G401 (cell line): ENCODE measurements at regions not wholly inside any gene's neighbourhood (a gene's known extent, or its start where the extent isn't known, plus 50 kb on each side); places are given as distances from the start of the nearest gene placed in this dataset.

Source experiments
- DNase-seq: peaks from one replicate; pipeline ENCODE4 v3.0.0-alpha.2; 2015; ENCODE audit warnings: low spot score
- in situ Hi-C: cut with HindIII; loops from 2 replicates; pipeline ENCODE4 v1.10.0; 2016; ENCODE audit warnings: low sequenced_read_pairs, mixed read lengths

DNA sequence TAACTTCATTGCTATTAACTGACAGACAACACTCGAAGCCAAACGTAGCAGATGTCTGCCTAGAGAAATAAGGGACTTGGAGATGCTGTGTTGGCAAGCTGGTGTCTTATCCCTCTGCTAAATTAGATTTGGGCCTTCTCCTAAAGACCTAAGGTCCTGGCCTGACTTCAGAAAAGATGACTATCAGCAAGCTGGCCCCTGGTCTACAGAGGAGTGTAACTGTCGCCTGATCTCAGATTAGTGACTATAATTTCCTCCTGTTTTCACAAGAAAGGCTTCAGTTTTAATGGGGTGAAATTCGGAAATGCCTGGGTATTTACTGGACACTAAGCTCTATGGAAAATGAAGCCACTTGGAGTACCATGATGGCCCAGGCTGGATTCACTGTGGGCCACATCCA lies 53.1 kb upstream of the SLC7A14 start:
- in situ Hi-C loops, result no loop called here
- DNase-seq, result peak; percentile 95

DNA sequence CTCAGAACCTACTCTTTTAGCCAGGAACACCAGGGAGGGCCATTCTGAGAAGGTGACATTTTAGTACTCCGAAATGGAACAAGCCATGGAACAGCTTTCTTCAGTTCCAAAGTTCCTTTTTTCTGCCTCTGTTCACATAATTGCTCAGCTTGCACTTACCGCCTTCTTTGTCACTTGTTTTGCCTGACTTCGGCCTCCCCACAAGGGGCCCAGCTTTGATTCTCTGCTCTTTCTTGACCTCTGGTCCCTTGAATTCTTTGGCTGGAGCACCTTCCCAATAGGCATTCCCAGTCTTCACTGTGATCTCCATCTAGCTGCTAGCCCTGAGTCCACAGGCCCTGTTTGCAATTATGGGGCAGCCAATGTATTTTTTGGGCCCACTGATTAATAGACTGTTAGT lies 51.4 kb upstream of the SLC7A14 start:
- in situ Hi-C loops, result no loop called here
- no peak for DNase-seq

DNA sequence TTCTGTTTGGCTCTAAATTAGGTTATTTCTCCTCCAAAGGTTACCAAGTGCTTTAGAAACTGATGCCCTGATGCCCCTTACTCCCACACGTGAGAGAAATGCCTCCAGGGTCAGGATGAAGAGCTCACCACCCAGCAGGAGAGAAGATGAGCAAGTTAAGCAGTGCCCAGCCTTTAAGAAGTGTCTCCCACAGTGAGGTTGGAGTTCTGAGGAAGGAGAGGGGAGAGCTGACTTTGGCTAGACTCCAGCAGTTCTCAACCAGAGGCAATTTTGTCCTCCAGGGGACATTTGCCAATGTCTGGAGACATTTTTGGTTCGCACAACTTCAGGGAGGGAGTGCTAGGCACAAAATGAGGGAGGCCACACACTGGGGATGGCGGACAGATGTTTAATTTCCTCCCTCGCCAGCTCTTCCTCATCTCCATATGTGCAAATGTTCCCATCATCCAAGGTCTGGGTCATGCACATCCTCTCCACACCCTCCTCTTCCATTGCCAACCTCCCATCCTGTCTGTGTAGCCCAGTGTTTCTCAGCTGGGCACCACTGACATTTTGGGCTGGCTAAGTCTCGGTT lies 50.6 kb upstream of the SLC7A14 start:
- in situ Hi-C loops, result no loop called here

More for the DNA sequence above, 50.6 kb upstream of the SLC7A14 start:
- DNase-seq, result no peak
